SK-N-SH treated with all-trans-retinoic acid at 6 μM for 48 hours (cell line): ENCODE measurements at regions not wholly inside any gene's neighbourhood (a gene's known extent, or its start where the extent isn't known, plus 50 kb on each side); places are given as distances from the start of the nearest gene placed in this dataset.

Source experiments
- ATAC-seq: fragments of 200-7000 bp; cut with Tn5 transposase; 3 replicates; pipeline ENCODE4 v1.9.1; 2020; ENCODE audit warnings: mild to moderate bottlenecking, moderate library complexity
- ARNTL ChIP-seq: fragments of 450-650 bp; formaldehyde crosslinking; IDR thresholded peaks from 2 replicates; pipeline ENCODE4 v1.5.0; 2020; ENCODE audit warnings: low read depth, mild to moderate bottlenecking, moderate library complexity, borderline replicate concordance
- BACH2 ChIP-seq: fragments of 250-450 bp; sonication (Bioruptor Pico); IDR thresholded peaks from 2 replicates; pipeline ENCODE4 v1.9.0; 2021; ENCODE audit warnings: mild to moderate bottlenecking, borderline replicate concordance
- CSDC2 ChIP-seq: fragments of 250-450 bp; sonication (Bioruptor Pico); IDR thresholded peaks from 2 replicates; pipeline ENCODE4 v1.5.0; 2020; ENCODE audit warnings: mild to moderate bottlenecking, moderate library complexity
- CSRNP3 ChIP-seq: fragments of 250-450 bp; sonication (Bioruptor Pico); IDR thresholded peaks from 2 replicates; pipeline ENCODE4 v1.5.1; 2021; ENCODE audit warnings: mild to moderate bottlenecking, moderate library complexity
- ESRRG ChIP-seq: fragments of 250-450 bp; sonication (Bioruptor Pico); IDR thresholded peaks from 2 replicates; pipeline ENCODE4 v1.6.1; 2021; ENCODE audit warnings: mild to moderate bottlenecking
- ISL1 ChIP-seq: fragments of 250-450 bp; sonication (Bioruptor Pico); IDR thresholded peaks from 2 replicates; pipeline ENCODE4 v2.1.2; 2022; ENCODE audit warnings: mild to moderate bottlenecking, moderate library complexity
- OSR1 ChIP-seq: fragments of 250-450 bp; sonication (Bioruptor Pico); IDR thresholded peaks from 2 replicates; pipeline ENCODE4 v1.8.0; 2022; ENCODE audit warnings: moderate library complexity, mild to moderate bottlenecking, inconsistent platforms
- PATZ1 ChIP-seq: fragments of 250-450 bp; sonication (Bioruptor Pico); IDR thresholded peaks from 2 replicates; pipeline ENCODE4 v1.8.0; 2020; ENCODE audit warnings: mild to moderate bottlenecking, moderate library complexity, borderline replicate concordance
- POU6F1 ChIP-seq: fragments of 250-450 bp; sonication (Bioruptor Pico); IDR thresholded peaks from 2 replicates; pipeline ENCODE4 v1.8.0; 2021; ENCODE audit warnings: low read depth, mild to moderate bottlenecking, moderate library complexity, borderline replicate concordance
- PPARA ChIP-seq: fragments of 250-450 bp; sonication (Bioruptor Pico); IDR thresholded peaks from 2 replicates; pipeline ENCODE4 v1.5.0; 2020; ENCODE audit warnings: mild to moderate bottlenecking, borderline replicate concordance
- RARB ChIP-seq: fragments of 250-450 bp; sonication (Bioruptor Pico); IDR thresholded peaks from 2 replicates; pipeline ENCODE4 v1.8.0; 2021; ENCODE audit warnings: mild to moderate bottlenecking, moderate library complexity
- TCF4 ChIP-seq: fragments of 250-450 bp; sonication (Bioruptor Pico); IDR thresholded peaks from 2 replicates; pipeline ENCODE4 v1.8.0; 2021; ENCODE audit warnings: mild to moderate bottlenecking, moderate library complexity, borderline replicate concordance
- TOX ChIP-seq: fragments of 250-450 bp; sonication (Bioruptor Pico); IDR thresholded peaks from 2 replicates; pipeline ENCODE4 v1.8.0; 2021; ENCODE audit warnings: mild to moderate bottlenecking, moderate library complexity, borderline replicate concordance
- TSHZ2 ChIP-seq: fragments of 250-450 bp; sonication (Bioruptor Pico); IDR thresholded peaks from 2 replicates; pipeline ENCODE4 v1.5.0; 2020; ENCODE audit warnings: mild to moderate bottlenecking, moderate library complexity
- ZFP3 ChIP-seq: fragments of 250-450 bp; sonication (Bioruptor Pico); IDR thresholded peaks from 2 replicates; pipeline ENCODE4 v1.5.0; 2020; ENCODE audit warnings: mild to moderate bottlenecking, moderate library complexity
- ZFP30 ChIP-seq: fragments of 450-650 bp; formaldehyde crosslinking; IDR thresholded peaks from 2 replicates; pipeline ENCODE4 v1.5.0; 2022; ENCODE audit warnings: mild to moderate bottlenecking, moderate library complexity
- ZNF565 ChIP-seq: fragments of 450-650 bp; formaldehyde crosslinking; conservative IDR thresholded peaks from 2 replicates; pipeline ENCODE4 v1.5.0; 2020; ENCODE audit warnings: low read depth, mild to moderate bottlenecking, moderate library complexity
- ZNF70 ChIP-seq: fragments of 450-650 bp; formaldehyde crosslinking; IDR thresholded peaks from 2 replicates; pipeline ENCODE4 v1.5.0; 2020; ENCODE audit warnings: mild to moderate bottlenecking, moderate library complexity

GRCh38 chr14:71240866-71241520 is 333.7 kb downstream of the PCNX1 start:
- TF ChIP-seq POU6F1 (no peak), CSDC2 (CRISPR knock-in tag) (no peak), TSHZ2 (CRISPR knock-in tag) (no peak), PATZ1 (CRISPR knock-in tag) (no peak), RARB (CRISPR knock-in tag) (no peak), ARNTL (no peak), ZFP3 (CRISPR knock-in tag) (no peak), BACH2 (CRISPR knock-in tag) (no peak), ZFP30 (CRISPR knock-in tag) (no peak), PPARA (CRISPR knock-in tag) (no peak), OSR1 (CRISPR knock-in tag) (no peak), ZNF70 (CRISPR knock-in tag) (no peak), CSRNP3 (CRISPR knock-in tag) (no peak), TOX (no peak), ZNF565 (CRISPR knock-in tag) (no peak), ESRRG (CRISPR knock-in tag) (no peak)
- TF ChIP-seq, all 23 proteins: peak for 0
- no peak for ATAC-seq

GRCh38 chr14:71242237-71242748 is 335.0 kb downstream of the PCNX1 start:
- TF ChIP-seq PATZ1 (CRISPR knock-in tag) (0 out of 2 replicates have a peak, but pooled peaks have one; percentile 14), ZNF70 (CRISPR knock-in tag) (peak; percentile 87), ISL1 (CRISPR knock-in tag) (peak; percentile 58), TSHZ2 (CRISPR knock-in tag) (peak; percentile 89; the same call in 1 of the 2 replicates), ARNTL (peak; percentile 15; the same call in 1 of the 2 replicates), TOX (no peak), TCF4 (CRISPR knock-in tag) (peak; percentile 79), ZFP30 (CRISPR knock-in tag) (no peak)
- TF ChIP-seq, all 23 proteins: peak for 6
- peak; percentile 92 for ATAC-seq
